ENCODE measurements at regions not wholly inside any gene's neighbourhood (a gene's known extent, or its start where the extent isn't known, plus 50 kb on each side); places are given as distances from the start of the nearest gene placed in this dataset.

DNA sequence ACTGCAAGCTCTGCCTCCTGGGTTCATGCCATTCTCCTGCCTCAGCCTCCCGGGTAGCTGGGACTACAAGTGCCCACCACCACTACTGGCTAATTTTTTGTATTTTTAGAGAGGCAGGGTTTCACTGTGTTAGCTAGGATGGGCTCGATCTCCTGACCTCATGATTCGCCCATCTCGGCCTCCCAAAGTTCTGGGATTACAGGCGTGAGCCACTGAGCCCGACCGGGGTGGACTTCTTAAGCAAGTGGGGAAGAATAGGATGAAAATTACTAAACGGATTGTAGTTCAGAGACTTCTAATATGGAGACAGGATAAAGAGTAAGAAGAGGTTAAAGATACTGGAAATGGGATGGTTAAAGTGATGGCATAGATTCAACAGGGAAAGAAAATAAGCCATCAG lies 132.3 kb upstream of the IRX2 start:
- H3K9me2 ChIP-seq (ENCODE audit: insufficient read depth), result no peaks in the 10 kb centered on the region
- in situ Hi-C loops (cut with MboI), result no loop called here
- WGBS, 2 experiments (ENCODE audit: low coverage in 1 of 2, low lambda C conversion rate in 2 of 2, missing lambda C conversion rate in 2 of 2), result 38 to 39% methylated on average over 8 of the region's 8 CpGs
- TF ChIP-seq EZH2phosphoT487 (IDR thresholded peaks at IDR 0.05; ENCODE audit: insufficient read depth, low read depth) (no peak), EZH2 (IDR thresholded peaks at IDR 0.05; ENCODE audit: insufficient read depth, poor library complexity, severe bottlenecking) (no peak)
- peaks cover 6% of the 10 kb centered on the region for H3K9me3 ChIP-seq (ENCODE audit: low read depth)
- no peaks in the 10 kb centered on the region for H3K36me3 ChIP-seq (ENCODE audit: low read depth)
- H4K20me1 ChIP-seq (ENCODE audit: insufficient read depth), result no peaks in the 10 kb centered on the region
- no peaks in the 10 kb centered on the region for H3K4me1 ChIP-seq (ENCODE audit: insufficient read depth)
- no peaks in the 10 kb centered on the region for H3K79me2 ChIP-seq (ENCODE audit: insufficient read depth)
- H3K4me2 ChIP-seq (ENCODE audit: unreplicated experiment), result no peak overlapping the region
- H2AFZ ChIP-seq, result no peak overlapping the region
- no peaks in the 10 kb centered on the region for H3K27me3 ChIP-seq (replicated peaks; ENCODE audit: insufficient read depth)
- no peak overlapping the region for H3K27ac ChIP-seq
- no peak overlapping the region for H3K4me3 ChIP-seq
- DNase-seq, result no peak
- no peaks in the 10 kb centered on the region for H3F3A ChIP-seq (ENCODE audit: insufficient read depth)
- H3K9ac ChIP-seq, result no peak overlapping the region

DNA sequence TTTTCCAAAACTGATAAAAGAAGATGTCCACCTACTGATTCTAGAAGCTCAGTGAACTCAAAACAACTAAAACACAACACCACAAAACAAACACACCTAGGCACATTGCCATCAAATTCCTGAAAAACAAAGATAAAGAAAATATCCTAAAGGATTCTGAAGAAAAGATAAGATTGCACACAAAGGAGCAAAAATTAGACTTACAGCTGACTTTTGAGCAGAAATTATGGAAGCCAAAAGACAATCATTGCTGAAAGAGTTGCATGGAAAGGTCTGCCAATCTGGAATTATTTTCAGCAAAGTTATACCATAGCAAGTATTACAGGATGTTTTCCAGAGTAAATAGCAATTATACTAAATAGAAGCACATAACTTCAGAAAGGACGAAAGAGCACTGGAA lies 128.2 kb upstream of the IRX2 start:
- TF ChIP-seq EZH2 (IDR thresholded peaks at IDR 0.05; ENCODE audit: insufficient read depth, poor library complexity, severe bottlenecking) (no peak), EZH2phosphoT487 (IDR thresholded peaks at IDR 0.05; ENCODE audit: insufficient read depth, low read depth) (no peak)
- Histone ChIP-seq H3K4me1 (ENCODE audit: insufficient read depth) (no peaks in the 10 kb centered on the region), H4K20me1 (ENCODE audit: insufficient read depth) (no peaks in the 10 kb centered on the region), H2AFZ (no peak overlapping the region), H3K79me2 (ENCODE audit: insufficient read depth) (no peaks in the 10 kb centered on the region), H3K27me3 (replicated peaks; ENCODE audit: insufficient read depth) (no peaks in the 10 kb centered on the region), H3K27ac (no peak overlapping the region), H3K4me2 (ENCODE audit: unreplicated experiment) (no peak overlapping the region), H3K9ac (no peak overlapping the region), H3K9me3 (ENCODE audit: low read depth) (peaks cover 6% of the 10 kb centered on the region), H3K4me3 (no peak overlapping the region), H3K36me3 (ENCODE audit: low read depth) (no peaks in the 10 kb centered on the region), H3K9me2 (ENCODE audit: insufficient read depth) (no peaks in the 10 kb centered on the region), H3F3A (ENCODE audit: insufficient read depth) (no peaks in the 10 kb centered on the region)
- DNase-seq, result no peak
- WGBS, 2 experiments (ENCODE audit: low coverage in 1 of 2, low lambda C conversion rate in 2 of 2, missing lambda C conversion rate in 2 of 2), result 12 to 14% methylated on average over 1 of the region's 1 CpG
- in situ Hi-C loops (cut with MboI), result no loop called here

DNA sequence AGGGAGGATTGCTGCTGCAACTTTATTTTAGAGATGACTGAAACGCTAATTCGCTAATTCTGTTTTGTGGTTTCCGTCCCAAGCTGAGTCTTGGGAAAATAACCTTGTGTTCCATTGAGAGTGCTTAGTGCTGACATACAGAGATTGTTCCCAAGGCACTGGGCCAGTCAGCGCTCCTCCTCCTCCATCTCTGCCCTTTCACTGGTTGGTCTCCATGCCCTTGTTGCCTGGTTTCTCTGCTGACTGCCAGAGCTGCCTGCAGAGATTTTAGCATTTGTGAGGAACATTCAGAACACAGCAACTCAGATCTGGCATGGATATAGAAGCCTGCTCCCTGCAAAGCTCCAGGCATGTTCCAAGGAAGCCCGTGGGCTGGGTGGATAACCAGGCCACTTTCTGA lies 126.0 kb upstream of the IRX2 start:
- in situ Hi-C loops (cut with MboI), result no loop called here
- Histone ChIP-seq H3F3A (ENCODE audit: insufficient read depth) (no peaks in the 10 kb centered on the region), H3K9me3 (ENCODE audit: low read depth) (peaks cover 6% of the 10 kb centered on the region), H2AFZ (no peak overlapping the region), H3K9me2 (ENCODE audit: insufficient read depth) (no peaks in the 10 kb centered on the region), H3K4me1 (ENCODE audit: insufficient read depth) (no peaks in the 10 kb centered on the region), H3K9ac (no peak overlapping the region), H3K27me3 (replicated peaks; ENCODE audit: insufficient read depth) (no peaks in the 10 kb centered on the region), H3K4me2 (ENCODE audit: unreplicated experiment) (no peak overlapping the region), H4K20me1 (ENCODE audit: insufficient read depth) (no peaks in the 10 kb centered on the region), H3K79me2 (ENCODE audit: insufficient read depth) (no peaks in the 10 kb centered on the region), H3K27ac (no peak overlapping the region), H3K4me3 (no peak overlapping the region), H3K36me3 (ENCODE audit: low read depth) (no peaks in the 10 kb centered on the region)
- no peak for DNase-seq
- 16 to 24% methylated on average over 5 of the region's 5 CpGs for WGBS, 2 experiments (ENCODE audit: low coverage in 1 of 2, low lambda C conversion rate in 2 of 2, missing lambda C conversion rate in 2 of 2)
- TF ChIP-seq EZH2phosphoT487 (IDR thresholded peaks at IDR 0.05; ENCODE audit: insufficient read depth, low read depth), result no peak
- TF ChIP-seq EZH2 (IDR thresholded peaks at IDR 0.05; ENCODE audit: insufficient read depth, poor library complexity, severe bottlenecking), result no peak

DNA sequence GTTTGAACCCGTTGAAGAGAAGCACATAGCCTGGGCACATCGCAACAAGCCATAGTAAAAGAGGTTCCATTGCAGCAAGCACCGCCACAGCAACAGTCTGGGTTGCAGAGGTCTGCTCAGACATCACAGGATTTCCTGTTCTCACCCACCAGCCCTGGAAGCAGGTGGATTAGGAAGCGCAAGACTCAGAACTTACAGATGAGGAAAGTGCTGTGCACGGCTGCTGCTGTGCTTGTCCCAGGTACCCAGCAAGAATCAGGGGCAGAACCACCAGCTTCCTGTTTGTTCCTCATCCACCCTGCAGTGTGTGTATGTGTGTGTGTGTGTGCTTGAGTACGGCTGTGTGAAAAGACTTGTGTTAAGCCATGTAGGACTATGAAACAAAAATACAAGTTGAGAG lies 124.7 kb upstream of the IRX2 start:
- Histone ChIP-seq H2AFZ (no peak overlapping the region), H3K36me3 (ENCODE audit: low read depth) (no peaks in the 10 kb centered on the region), H3F3A (ENCODE audit: insufficient read depth) (no peaks in the 10 kb centered on the region), H3K27me3 (replicated peaks; ENCODE audit: insufficient read depth) (no peaks in the 10 kb centered on the region), H3K79me2 (ENCODE audit: insufficient read depth) (no peaks in the 10 kb centered on the region), H3K4me2 (ENCODE audit: unreplicated experiment) (no peak overlapping the region), H3K9me2 (ENCODE audit: insufficient read depth) (no peaks in the 10 kb centered on the region), H3K4me3 (no peak overlapping the region), H3K9me3 (ENCODE audit: low read depth) (peaks cover 6% of the 10 kb centered on the region), H3K9ac (no peak overlapping the region), H3K27ac (no peak overlapping the region), H3K4me1 (ENCODE audit: insufficient read depth) (no peaks in the 10 kb centered on the region), H4K20me1 (ENCODE audit: insufficient read depth) (no peaks in the 10 kb centered on the region)
- WGBS, 2 experiments (ENCODE audit: low coverage in 1 of 2, low lambda C conversion rate in 2 of 2, missing lambda C conversion rate in 2 of 2), result 31 to 41% methylated on average over 6 of the region's 6 CpGs
- no peak for DNase-seq
- TF ChIP-seq EZH2 (IDR thresholded peaks at IDR 0.05; ENCODE audit: insufficient read depth, poor library complexity, severe bottlenecking) (no peak), EZH2phosphoT487 (IDR thresholded peaks at IDR 0.05; ENCODE audit: insufficient read depth, low read depth) (no peak)
- in situ Hi-C loops (cut with MboI), result no loop called here

DNA sequence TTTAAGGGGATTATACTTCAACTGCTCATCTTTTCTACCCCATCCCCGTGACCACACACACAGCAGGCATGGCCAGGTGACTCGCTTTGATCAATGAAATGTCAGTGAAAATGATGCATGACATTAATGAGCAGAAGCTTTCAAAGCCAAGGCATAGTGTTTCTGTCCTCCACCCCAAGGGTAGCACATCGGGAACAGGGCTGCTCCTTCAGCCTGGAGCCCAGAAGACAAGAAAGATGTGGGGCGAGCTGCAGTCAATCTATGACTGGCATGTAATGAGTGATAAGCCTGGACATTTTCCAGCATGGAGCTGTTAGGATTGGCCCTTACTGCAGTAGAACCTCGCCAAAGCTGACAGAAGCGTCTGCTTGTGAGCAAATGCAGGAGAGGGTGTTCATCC lies 122.6 kb upstream of the IRX2 start:
- Histone ChIP-seq H3K4me3 (no peak overlapping the region), H3F3A (ENCODE audit: insufficient read depth) (no peaks in the 10 kb centered on the region), H3K9me2 (ENCODE audit: insufficient read depth) (no peaks in the 10 kb centered on the region), H3K9me3 (ENCODE audit: low read depth) (peaks cover 1% of the 10 kb centered on the region), H3K27me3 (replicated peaks; ENCODE audit: insufficient read depth) (no peaks in the 10 kb centered on the region), H3K27ac (no peak overlapping the region), H2AFZ (no peak overlapping the region), H3K9ac (no peak overlapping the region), H3K4me1 (ENCODE audit: insufficient read depth) (no peaks in the 10 kb centered on the region), H4K20me1 (ENCODE audit: insufficient read depth) (no peaks in the 10 kb centered on the region), H3K36me3 (ENCODE audit: low read depth) (no peaks in the 10 kb centered on the region), H3K4me2 (ENCODE audit: unreplicated experiment) (no peak overlapping the region), H3K79me2 (ENCODE audit: insufficient read depth) (no peaks in the 10 kb centered on the region)
- TF ChIP-seq EZH2phosphoT487 (IDR thresholded peaks at IDR 0.05; ENCODE audit: insufficient read depth, low read depth) (no peak), EZH2 (IDR thresholded peaks at IDR 0.05; ENCODE audit: insufficient read depth, poor library complexity, severe bottlenecking) (no peak)
- WGBS, 2 experiments (ENCODE audit: low coverage in 1 of 2, low lambda C conversion rate in 2 of 2, missing lambda C conversion rate in 2 of 2), result 6 to 13% methylated on average over 6 of the region's 6 CpGs
- in situ Hi-C loops (cut with MboI), result no loop called here
- no peak for DNase-seq

Measured in GM23248 (cell line).